MM.1S (cell line): ENCODE measurements at regions not wholly inside any gene's neighbourhood (a gene's known extent, or its start where the extent isn't known, plus 50 kb on each side); places are given as distances from the start of the nearest gene placed in this dataset.

ENCODE experiments used
- CTCF ChIP-seq: fragments of 300-600 bp; sonication (generic); IDR thresholded peaks from 2 replicates; pipeline ENCODE4 v1.5.1; 2016; ENCODE audit warnings: antibody characterized with exemption, low read length, mixed read lengths
- EZH2 ChIP-seq: fragments of 300-600 bp; sonication (generic); optimal IDR thresholded peaks from 2 replicates; pipeline ENCODE3; 2017; ENCODE audit warnings: low read depth, mild to moderate bottlenecking, antibody characterized with exemption, low read length, mixed read lengths

- TF ChIP-seq CTCF (no peak), EZH2 (no peak)
Measured at GRCh38 chrX:26653050-26653449, 437.1 kb downstream of the MAGEB5 start.
